COLO668 (cell line): ENCODE measurements at regions not wholly inside any gene's neighbourhood (a gene's known extent, or its start where the extent isn't known, plus 50 kb on each side); places are given as distances from the start of the nearest gene placed in this dataset.

ENCODE experiments used
- DNase-seq: peaks from one replicate; lab custom pipeline; 2025; ENCODE audit not compliant: unreplicated experiment; lab: John Stamatoyannopoulos, UW

- no peak for DNase-seq
Observed at GRCh38 chr2:160630801-160631590, 137.4 kb upstream of the RBMS1 start.

GRCh38 chr2:160632084-160632975, 138.7 kb upstream of the RBMS1 start:
- peak; percentile 36 for DNase-seq

DNA sequence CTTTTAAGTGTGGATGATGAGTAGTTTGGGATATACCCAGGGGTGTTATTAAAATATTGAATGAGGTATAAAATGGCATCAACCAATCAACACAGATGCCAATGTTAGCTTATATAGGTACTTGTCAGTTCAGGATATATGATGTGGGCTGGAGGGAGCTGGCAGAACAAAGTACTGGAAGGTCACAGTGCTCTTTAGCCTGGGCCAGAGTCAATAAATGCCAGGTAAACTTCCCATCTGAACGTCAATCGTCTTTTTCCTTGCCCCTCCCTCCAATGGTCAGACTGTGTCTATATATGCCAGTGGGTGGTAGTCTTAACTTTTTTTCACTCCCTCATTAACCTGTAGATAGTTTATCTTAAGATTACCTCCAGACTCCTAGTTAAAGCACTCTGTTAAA, 140.8 kb upstream of the RBMS1 start:
- DNase-seq = no peak

DNA sequence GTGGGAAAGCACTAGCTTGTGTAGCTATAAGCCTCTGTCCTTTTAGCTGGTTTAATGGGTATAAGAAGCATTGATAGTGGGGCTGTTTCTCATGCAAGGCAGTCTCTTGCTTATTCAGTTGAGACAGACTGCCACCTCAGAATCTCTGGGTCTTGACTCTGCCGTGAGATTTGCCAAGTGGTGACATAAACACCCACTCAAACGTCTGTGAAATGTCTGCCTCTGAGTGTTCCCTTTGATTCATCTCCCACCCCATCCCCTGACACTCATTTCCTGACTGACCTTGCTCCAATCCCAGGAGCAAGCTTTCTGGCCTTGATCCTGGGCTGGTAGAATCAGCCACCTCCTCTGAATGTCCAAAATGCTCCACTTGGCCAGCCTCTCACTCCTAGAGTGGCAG, 141.9 kb upstream of the RBMS1 start:
- DNase-seq = no peak

GRCh38 chr2:160639472-160639871, 145.9 kb upstream of the RBMS1 start:
- no peak for DNase-seq

GRCh38 chr2:160646684-160647444, 153.3 kb upstream of the RBMS1 start:
- DNase-seq = no peak

GRCh38 chr2:160647967-160648685, 154.5 kb upstream of the RBMS1 start:
- no peak for DNase-seq

DNA sequence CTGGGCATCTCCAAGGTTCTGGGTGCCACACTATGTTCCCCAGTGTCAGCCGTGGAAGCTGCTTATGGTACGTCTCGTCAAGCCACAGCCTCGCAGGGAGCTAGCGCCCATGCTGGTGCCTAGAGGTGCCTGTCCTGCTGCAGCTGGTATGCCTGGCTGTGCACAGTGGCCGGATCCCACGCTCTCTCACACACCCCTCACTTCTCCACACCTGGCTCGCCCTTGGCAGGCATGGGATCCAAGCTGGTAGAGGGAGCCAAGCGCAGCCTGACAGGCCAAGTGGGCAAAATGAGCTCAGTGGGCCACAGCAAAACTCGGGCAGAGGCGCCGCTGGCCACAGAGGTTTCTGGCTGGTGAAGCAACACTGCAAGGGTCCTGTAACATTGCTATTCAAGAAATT, 156.1 kb upstream of the RBMS1 start:
- DNase-seq = no peak

- no peak for DNase-seq
Observed at GRCh38 chr2:160650196-160651118, 156.8 kb upstream of the RBMS1 start.

DNA sequence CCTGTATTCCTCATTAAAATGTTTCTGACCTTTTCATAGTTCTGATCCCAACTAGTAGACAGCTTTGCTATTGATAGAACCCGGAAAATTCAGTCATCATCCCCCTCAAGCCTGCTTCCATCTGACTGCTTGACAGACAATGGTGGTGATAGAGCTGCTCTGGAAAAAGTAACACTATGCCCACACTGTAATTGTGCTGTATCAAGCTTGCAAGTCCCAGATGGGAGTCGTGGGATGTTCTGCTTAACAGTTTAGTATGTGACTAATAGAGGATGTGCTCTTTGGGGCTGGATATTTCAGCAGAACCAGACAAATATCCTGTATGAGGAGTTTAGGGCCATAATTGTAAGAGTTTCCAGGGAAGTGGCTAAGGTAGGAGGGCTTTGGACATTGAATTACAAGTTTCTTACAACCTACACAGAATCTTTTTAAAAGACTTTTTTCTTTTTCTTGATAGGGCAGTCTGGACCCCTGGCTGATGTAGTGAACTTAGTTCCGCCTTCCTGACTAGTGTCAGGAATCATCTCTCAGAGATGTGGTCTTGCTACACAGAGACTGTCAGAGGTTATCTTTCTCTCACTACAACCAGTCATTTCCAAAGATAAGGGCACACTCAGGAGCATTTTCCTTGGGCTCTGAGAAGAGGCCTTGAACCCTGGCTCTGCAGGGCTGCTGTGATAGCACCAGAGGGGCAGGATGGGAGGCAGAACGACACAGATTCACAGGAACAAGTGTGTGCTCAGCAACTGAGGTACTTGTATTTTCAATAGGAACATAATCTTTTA, 158.0 kb upstream of the RBMS1 start:
- DNase-seq = no peak

DNA sequence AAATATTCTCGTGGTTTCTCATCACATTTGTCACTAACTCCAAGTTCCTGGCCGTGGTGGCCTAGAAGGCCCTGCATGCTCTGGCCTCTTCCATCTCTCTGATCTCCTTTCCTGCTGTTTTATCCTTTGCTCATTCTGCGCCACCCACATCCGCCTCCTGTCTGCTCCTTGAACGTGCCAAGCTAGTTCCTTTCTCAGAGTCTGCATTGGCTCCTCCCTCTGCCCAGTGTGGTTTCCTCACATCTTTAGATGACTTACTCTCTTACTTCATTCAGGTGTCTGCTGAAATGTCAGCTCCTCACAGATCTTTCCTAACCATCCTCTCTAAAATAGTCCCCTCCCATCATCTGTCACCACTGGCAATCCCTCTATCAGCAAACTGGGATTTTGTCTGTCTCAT, 158.6 kb upstream of the RBMS1 start:
- DNase-seq = no peak

DNA sequence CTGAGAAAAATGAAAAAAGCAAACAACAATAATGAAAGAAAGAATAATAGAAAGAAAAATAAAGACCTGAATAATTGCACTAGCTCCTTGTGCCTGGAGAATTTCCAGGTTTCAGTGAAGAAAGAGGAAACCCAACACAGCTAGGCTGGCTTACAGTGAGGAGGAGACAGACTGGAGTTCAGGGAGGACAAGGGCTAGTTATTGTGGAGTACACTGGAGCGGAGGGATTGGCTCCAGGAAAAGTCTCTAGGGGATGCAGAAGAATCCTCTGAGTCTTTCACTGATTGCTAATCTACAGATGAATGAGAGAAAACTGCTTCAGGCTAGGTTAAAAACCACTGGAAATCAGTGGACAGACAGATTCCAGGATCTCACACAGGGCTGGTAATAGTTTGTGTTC, 163.6 kb upstream of the RBMS1 start:
- no peak for DNase-seq

- no peak for DNase-seq
Observed at GRCh38 chr2:160658851-160659250, 165.2 kb upstream of the RBMS1 start.

- DNase-seq = no peak
Observed at GRCh38 chr2:160660741-160661140, 167.1 kb upstream of the RBMS1 start.

GRCh38 chr2:160664603-160665140, 171.1 kb upstream of the RBMS1 start:
- no peak for DNase-seq

DNA sequence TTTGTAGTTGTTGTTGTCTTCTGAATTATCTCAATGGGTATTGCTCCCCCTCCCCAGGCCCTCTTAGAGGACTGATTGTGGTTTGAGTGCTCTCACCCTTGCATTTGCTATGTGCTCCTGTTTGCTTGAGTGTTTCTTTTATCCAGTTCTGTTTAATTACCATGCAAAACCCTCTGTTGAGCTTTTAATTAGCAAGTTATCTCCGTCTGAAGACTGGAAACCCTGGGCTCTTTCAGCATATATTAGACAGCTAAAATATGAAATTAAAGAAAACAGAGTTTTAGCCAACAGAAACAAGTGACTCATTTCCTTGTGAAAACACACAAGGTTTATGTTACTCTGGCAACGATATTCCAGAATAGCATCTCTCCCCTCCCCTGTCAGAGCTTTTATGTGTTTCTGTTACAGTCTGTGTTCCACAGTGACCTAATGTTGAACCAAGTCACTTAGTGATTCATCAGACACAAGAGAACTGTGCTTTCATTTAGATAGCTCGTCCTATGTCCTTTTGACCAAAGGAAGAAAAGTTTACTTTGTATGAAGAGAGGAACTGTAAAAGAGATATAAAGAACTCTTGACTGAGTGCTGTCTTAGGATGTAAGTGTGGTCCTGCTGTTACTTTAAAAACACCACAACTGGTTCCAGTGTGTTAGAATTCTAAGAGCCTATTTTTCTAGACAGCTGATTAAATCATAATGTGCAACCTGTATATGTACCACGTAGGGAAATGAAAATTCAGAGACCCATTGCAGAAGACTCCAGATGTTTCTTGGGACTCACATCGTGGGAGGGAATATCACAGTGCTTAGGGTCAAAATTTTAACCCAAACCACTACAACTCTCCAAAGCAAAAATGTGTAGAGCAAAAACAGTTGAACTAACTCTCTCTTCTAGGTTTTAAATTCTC, 172.8 kb upstream of the RBMS1 start:
- no peak for DNase-seq

DNA sequence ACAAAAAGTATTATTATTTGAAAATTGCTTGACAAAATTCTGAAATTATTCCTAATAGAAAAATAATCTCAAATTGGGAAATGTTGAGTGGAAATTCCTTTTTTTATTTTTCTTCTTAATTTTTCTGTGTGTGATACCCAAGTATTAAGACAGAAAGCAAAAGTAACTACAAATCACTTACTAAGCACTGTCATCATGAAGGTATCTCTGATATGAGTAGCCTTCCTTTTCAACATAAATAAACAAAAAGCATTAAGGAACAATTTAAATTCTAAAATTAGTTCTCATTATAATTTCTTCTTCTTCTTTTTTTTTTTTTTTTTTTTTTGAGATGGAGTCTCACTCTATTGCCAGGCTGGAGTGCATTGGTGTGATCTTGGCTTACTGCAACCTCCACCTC, 174.2 kb upstream of the RBMS1 start:
- DNase-seq = no peak

DNA sequence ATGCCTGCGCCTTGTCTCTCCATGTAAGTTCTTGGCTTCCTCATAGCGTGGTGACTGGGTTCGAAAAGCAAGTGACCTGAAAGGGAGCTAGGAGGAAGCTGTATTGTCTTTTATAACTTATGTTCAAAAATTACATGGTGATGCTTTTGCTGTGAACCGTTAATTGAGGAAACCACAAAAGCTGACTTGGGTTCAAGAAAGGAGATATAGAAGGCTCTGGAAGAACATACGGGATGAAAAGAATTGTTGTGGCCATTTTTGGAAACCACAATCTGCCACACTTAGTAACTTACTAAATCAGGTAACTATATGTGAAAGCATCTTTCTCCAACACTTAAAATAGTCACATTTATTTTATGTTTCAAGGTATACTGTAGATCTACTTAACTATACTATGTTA, 177.0 kb upstream of the RBMS1 start:
- no peak for DNase-seq
